Liver (tissue), 8 donors: ENCODE measurements at regions not wholly inside any gene's neighbourhood (a gene's known extent, or its start where the extent isn't known, plus 50 kb on each side); places are given as distances from the start of the nearest gene placed in this dataset.

ENCODE experiments used
- DNase-seq: peaks from one replicate; pipeline ENCODE4 v3.0.0-alpha.2; 2017; ENCODE audit warnings: low spot score
- H3K27ac ChIP-seq, 2 donors: one replicate each; pipeline ENCODE4 v1.7.0; 2013; ENCODE audit warnings: inconsistent platforms in 2 of 2, low read length in 2 of 2, control low read depth in 1 of 2, low read depth in 1 of 2, mild to moderate bottlenecking in 1 of 2
- H3K27me3 ChIP-seq, 4 donors: one replicate each; pipeline versions ENCODE4 v1.6.1 to v1.7.0; 2013; ENCODE audit warnings: low read length in 3 of 4, inconsistent platforms in 1 of 4, mild to moderate bottlenecking in 1 of 4, moderate library complexity in 1 of 4; ENCODE audit not compliant: control insufficient read depth in 4 of 4, insufficient read depth in 4 of 4
- H3K36me3 ChIP-seq, 4 donors: one replicate each; pipeline versions ENCODE4 v1.6.1 to v1.7.0; 2013; ENCODE audit warnings: low read length in 3 of 4, mild to moderate bottlenecking in 3 of 4, low read depth in 1 of 4, moderate library complexity in 1 of 4; ENCODE audit not compliant: control insufficient read depth in 4 of 4, insufficient read depth in 3 of 4
- H3K4me1 ChIP-seq, 4 donors: one replicate each; pipeline versions ENCODE4 v1.6.1 to v1.7.0; 2013; ENCODE audit warnings: low read length in 3 of 4, mild to moderate bottlenecking in 3 of 4, moderate library complexity in 1 of 4; ENCODE audit not compliant: control insufficient read depth in 4 of 4, insufficient read depth in 4 of 4
- H3K4me3 ChIP-seq, 3 donors: one replicate each; pipeline versions ENCODE4 v1.6.1 to v1.7.0; 2013; ENCODE audit warnings: low read length in 3 of 3, control low read depth in 1 of 3, low read depth in 1 of 3, mild to moderate bottlenecking in 1 of 3
- H3K9ac ChIP-seq, 2 donors: one replicate each; pipeline ENCODE4 v1.7.0; 2013; ENCODE audit warnings: low read length in 2 of 2, mild to moderate bottlenecking in 2 of 2, moderate library complexity in 2 of 2, control low read depth in 1 of 2, low read depth in 1 of 2
- H3K9me3 ChIP-seq, 4 donors: one replicate each; pipeline versions ENCODE4 v1.6.1 to v1.7.0; 2013; ENCODE audit warnings: low read length in 3 of 4; ENCODE audit not compliant: control insufficient read depth in 4 of 4
- ATF3 ChIP-seq: IDR thresholded peaks from 2 replicates; pipeline ENCODE4 v1.6.1; 2016; ENCODE audit warnings: antibody characterized with exemption
- EGR1 ChIP-seq, 2 donors: IDR thresholded peaks; 2 replicates each; pipeline ENCODE4 v1.6.1; 2016 to 2018; ENCODE audit warnings: antibody characterized with exemption in 2 of 2, low read depth in 2 of 2
- FOXA1 ChIP-seq: IDR thresholded peaks from 2 replicates; pipeline ENCODE4 v1.6.1; 2016; ENCODE audit warnings: antibody characterized with exemption
- FOXA2 ChIP-seq: IDR thresholded peaks from 2 replicates; pipeline ENCODE4 v1.6.1; 2016; ENCODE audit warnings: antibody characterized with exemption
- JUND ChIP-seq, 2 donors: IDR thresholded peaks; 2 replicates each; pipeline ENCODE4 v1.6.1; 2016; ENCODE audit warnings: antibody characterized with exemption in 2 of 2
- MAX ChIP-seq: IDR thresholded peaks from 2 replicates; pipeline ENCODE4 v1.6.1; 2016; ENCODE audit warnings: antibody characterized with exemption
- NR2F2 ChIP-seq: IDR thresholded peaks from 2 replicates; pipeline ENCODE4 v1.6.1; 2016; ENCODE audit warnings: antibody characterized with exemption
- RAD21 ChIP-seq, 2 donors: IDR thresholded peaks; 2 replicates each; pipeline ENCODE4 v1.6.1; 2016; ENCODE audit warnings: antibody characterized with exemption in 2 of 2, mild to moderate bottlenecking in 2 of 2
- REST ChIP-seq: IDR thresholded peaks from 2 replicates; pipeline ENCODE4 v1.6.1; 2016; ENCODE audit warnings: antibody characterized with exemption, mild to moderate bottlenecking
- RXRA ChIP-seq, 2 donors: IDR thresholded peaks; 2 replicates each; pipeline ENCODE4 v1.6.1; 2017 to 2018; ENCODE audit warnings: antibody characterized with exemption in 2 of 2, mild to moderate bottlenecking in 1 of 2
- SP1 ChIP-seq: IDR thresholded peaks from 2 replicates; pipeline ENCODE4 v1.6.1; 2018; ENCODE audit warnings: antibody characterized with exemption, mild to moderate bottlenecking
- TAF1 ChIP-seq: conservative IDR thresholded peaks from 2 replicates; pipeline ENCODE4 v1.6.1; 2016; ENCODE audit warnings: antibody characterized with exemption, mild to moderate bottlenecking
- YY1 ChIP-seq: IDR thresholded peaks from 2 replicates; pipeline ENCODE4 v1.6.1; 2016; ENCODE audit warnings: antibody characterized with exemption, mild to moderate bottlenecking
- WGBS: extraction: QIAGEN DNeasy Blood & Tissue Kit; methylation state at CpG from one replicate; pipeline ENCODE4 v1.1.7; 2013; 5-methylcytosine and 5-hydroxymethylcytosine counted together
- TF ChIP-seq, protein P1 (sequence below): fragments of 150-350 bp; IDR thresholded peaks from 2 replicates; pipeline ENCODE4 v1.5.1; 2017; ENCODE audit warnings: improper control_type of control experiment, low read depth, low read length; ENCODE audit not compliant: missing input control
- TF ChIP-seq, protein P2 (sequence below): IDR thresholded peaks from 2 replicates; pipeline ENCODE4 v1.6.1; 2016; ENCODE audit warnings: antibody characterized with exemption
- donor health status: healthy.
- donor health status: healthy.
- donor health status: healthy.
- donor health status: healthy.
- donor health status: healthy.

- no peak for DNase-seq
- TF ChIP-seq ATF3 (no peak), MAX (no peak), YY1 (no peak), SP1 (no peak), NR2F2 (no peak), EGR1 (IDR thresholded peaks at IDR 0.05; ENCODE audit: low read depth in 2 of 2) (no peak), FOXA1 (no peak), JUND (IDR thresholded peaks at IDR 0.05) (no peak), RAD21 (IDR thresholded peaks at IDR 0.05) (no peak), FOXA2 (no peak), REST (no peak), RXRA (IDR thresholded peaks at IDR 0.05) (no peak), TAF1 (no peak)
- TF ChIP-seq, protein P1, sequence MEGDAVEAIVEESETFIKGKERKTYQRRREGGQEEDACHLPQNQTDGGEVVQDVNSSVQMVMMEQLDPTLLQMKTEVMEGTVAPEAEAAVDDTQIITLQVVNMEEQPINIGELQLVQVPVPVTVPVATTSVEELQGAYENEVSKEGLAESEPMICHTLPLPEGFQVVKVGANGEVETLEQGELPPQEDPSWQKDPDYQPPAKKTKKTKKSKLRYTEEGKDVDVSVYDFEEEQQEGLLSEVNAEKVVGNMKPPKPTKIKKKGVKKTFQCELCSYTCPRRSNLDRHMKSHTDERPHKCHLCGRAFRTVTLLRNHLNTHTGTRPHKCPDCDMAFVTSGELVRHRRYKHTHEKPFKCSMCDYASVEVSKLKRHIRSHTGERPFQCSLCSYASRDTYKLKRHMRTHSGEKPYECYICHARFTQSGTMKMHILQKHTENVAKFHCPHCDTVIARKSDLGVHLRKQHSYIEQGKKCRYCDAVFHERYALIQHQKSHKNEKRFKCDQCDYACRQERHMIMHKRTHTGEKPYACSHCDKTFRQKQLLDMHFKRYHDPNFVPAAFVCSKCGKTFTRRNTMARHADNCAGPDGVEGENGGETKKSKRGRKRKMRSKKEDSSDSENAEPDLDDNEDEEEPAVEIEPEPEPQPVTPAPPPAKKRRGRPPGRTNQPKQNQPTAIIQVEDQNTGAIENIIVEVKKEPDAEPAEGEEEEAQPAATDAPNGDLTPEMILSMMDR, result no peak
- TF ChIP-seq, protein P2, sequence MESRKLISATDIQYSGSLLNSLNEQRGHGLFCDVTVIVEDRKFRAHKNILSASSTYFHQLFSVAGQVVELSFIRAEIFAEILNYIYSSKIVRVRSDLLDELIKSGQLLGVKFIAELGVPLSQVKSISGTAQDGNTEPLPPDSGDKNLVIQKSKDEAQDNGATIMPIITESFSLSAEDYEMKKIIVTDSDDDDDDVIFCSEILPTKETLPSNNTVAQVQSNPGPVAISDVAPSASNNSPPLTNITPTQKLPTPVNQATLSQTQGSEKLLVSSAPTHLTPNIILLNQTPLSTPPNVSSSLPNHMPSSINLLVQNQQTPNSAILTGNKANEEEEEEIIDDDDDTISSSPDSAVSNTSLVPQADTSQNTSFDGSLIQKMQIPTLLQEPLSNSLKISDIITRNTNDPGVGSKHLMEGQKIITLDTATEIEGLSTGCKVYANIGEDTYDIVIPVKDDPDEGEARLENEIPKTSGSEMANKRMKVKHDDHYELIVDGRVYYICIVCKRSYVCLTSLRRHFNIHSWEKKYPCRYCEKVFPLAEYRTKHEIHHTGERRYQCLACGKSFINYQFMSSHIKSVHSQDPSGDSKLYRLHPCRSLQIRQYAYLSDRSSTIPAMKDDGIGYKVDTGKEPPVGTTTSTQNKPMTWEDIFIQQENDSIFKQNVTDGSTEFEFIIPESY, result no peak
- Histone ChIP-seq H3K27me3 (no peaks in the 10 kb centered on the region), H3K4me1 (no peaks in the 10 kb centered on the region), H3K36me3 (no peaks in the 10 kb centered on the region), H3K27ac (no peak overlapping the region), H3K9ac (no peak overlapping the region), H3K4me3 (no peak overlapping the region), H3K9me3 (no peaks in the 10 kb centered on the region)
- WGBS, result 46% methylated on average over 2 of the region's 2 CpGs
Measured at GRCh38 chr6:12415980-12416598, 125.9 kb downstream of the EDN1 start.

DNA sequence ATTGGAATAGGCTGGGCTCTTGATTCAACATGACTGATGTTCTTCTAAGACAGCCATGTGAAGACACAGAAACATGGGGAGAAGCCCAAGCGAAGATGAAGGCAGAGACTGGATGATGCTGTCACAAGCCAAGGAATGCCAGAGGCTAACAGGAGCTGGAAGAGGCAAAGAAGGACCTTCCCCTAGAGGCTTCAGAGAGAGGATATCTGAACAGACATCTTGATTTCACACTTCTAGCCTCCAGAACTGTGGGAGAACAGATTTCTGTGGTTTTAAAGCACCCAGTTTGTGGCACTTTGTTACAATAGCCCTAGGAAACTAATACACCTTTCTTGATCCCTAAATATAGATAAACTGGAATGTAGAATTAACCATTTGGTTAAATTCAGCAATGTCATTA is 127.0 kb downstream of the EDN1 start:
- WGBS, result 100% methylated on average over 1 of the region's 1 CpG
- Histone ChIP-seq H3K4me3 (no peak overlapping the region), H3K36me3 (no peaks in the 10 kb centered on the region), H3K9me3 (no peaks in the 10 kb centered on the region), H3K4me1 (no peaks in the 10 kb centered on the region), H3K9ac (no peak overlapping the region), H3K27me3 (no peaks in the 10 kb centered on the region), H3K27ac (no peak overlapping the region)
- TF ChIP-seq RAD21 (IDR thresholded peaks at IDR 0.05), result no peak
- TF ChIP-seq SP1, result no peak
- TF ChIP-seq RXRA (IDR thresholded peaks at IDR 0.05), result no peak
- TF ChIP-seq REST, result no peak
- no peak for TF ChIP-seq JUND (IDR thresholded peaks at IDR 0.05)
- no peak for DNase-seq
